Osteoblast (primary cell): ENCODE measurements at regions not wholly inside any gene's neighbourhood (a gene's known extent, or its start where the extent isn't known, plus 50 kb on each side); places are given as distances from the start of the nearest gene placed in this dataset.

Source experiments
- DNase-seq: peaks from one replicate; pipeline ENCODE4 v3.0.0; 2011; ENCODE audit warnings: low spot score, mixed read lengths; ENCODE audit not compliant: insufficient read length; ENCODE audit errors: missing footprints
- H2AFZ ChIP-seq: 2 replicates; pipeline ENCODE4 v1.6.0; 2011; ENCODE audit warnings: mild to moderate bottlenecking, low read length
- H3K27ac ChIP-seq: 2 replicates; pipeline ENCODE4 v1.5.1; 2011; ENCODE audit warnings: mild to moderate bottlenecking, low read depth, low read length, moderate library complexity
- H3K27me3 ChIP-seq: 2 replicates; pipeline ENCODE4 v1.6.0; 2012; ENCODE audit warnings: mild to moderate bottlenecking, control low read depth, inconsistent platforms, low read length, moderate library complexity; ENCODE audit not compliant: insufficient read depth
- H3K36me3 ChIP-seq: 2 replicates; pipeline ENCODE4 v1.5.1; 2011; ENCODE audit warnings: mild to moderate bottlenecking, low read length, control low read depth, moderate library complexity; ENCODE audit not compliant: insufficient read depth
- H3K4me1 ChIP-seq: 2 replicates; pipeline ENCODE4 v1.5.1; 2011; ENCODE audit warnings: mild to moderate bottlenecking, low read length, control low read depth, moderate library complexity; ENCODE audit not compliant: insufficient read depth
- H3K4me2 ChIP-seq: 2 replicates; pipeline ENCODE4 v1.6.0; 2011; ENCODE audit warnings: mild to moderate bottlenecking, low read length; ENCODE audit not compliant: insufficient read depth
- H3K4me3 ChIP-seq: fragments of 200-600 bp; sonication (generic); 3 replicates; pipeline ENCODE4 v1.5.1; 2012; ENCODE audit warnings: mild to moderate bottlenecking, low read length, inconsistent platforms; ENCODE audit not compliant: insufficient read depth
- H3K79me2 ChIP-seq: 2 replicates; pipeline ENCODE4 v1.6.0; 2012; ENCODE audit warnings: mild to moderate bottlenecking, low read length, control low read depth, inconsistent platforms; ENCODE audit not compliant: insufficient read depth
- H3K9me3 ChIP-seq: 2 replicates; pipeline ENCODE4 v1.5.1; 2011; ENCODE audit warnings: low read depth, low read length, control low read depth
- H4K20me1 ChIP-seq: 2 replicates; pipeline ENCODE4 v1.6.0; 2012; ENCODE audit warnings: mild to moderate bottlenecking, low read length, control low read depth; ENCODE audit not compliant: insufficient read depth
- TF ChIP-seq, protein P1 (sequence below): IDR thresholded peaks from 2 replicates; pipeline ENCODE4 v1.5.1; 2011; ENCODE audit warnings: mild to moderate bottlenecking, low read depth, low read length, moderate library complexity; ENCODE audit errors: extremely low read depth

DNA sequence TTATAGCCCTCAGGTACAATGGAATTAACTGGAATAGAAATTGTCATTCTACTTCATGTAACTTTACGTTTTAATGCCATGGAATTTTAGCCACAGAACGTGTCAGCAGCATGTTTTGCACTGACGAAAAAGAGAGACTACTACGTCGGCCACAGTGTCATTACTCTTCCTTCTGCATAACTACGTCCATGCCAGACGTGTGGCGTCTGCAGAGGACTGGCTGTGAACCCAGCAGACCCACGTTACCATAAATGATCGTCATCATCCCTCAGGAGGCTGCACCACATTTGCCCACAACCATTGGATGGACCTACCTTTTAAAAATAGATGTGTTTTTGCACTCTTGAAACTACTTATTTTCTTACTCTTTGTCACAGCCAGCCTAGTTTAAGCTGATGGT lies 63.8 kb upstream of the ATG10 start:
- Histone ChIP-seq H3K4me3 (no peak overlapping the region), H3K79me2 (no peaks in the 10 kb centered on the region), H3K27ac (no peak overlapping the region), H2AFZ (peak overlapping the region; percentile 25), H3K36me3 (no peaks in the 10 kb centered on the region), H3K9me3 (no peaks in the 10 kb centered on the region), H3K4me2 (no peak overlapping the region), H3K27me3 (no peaks in the 10 kb centered on the region), H3K4me1 (no peaks in the 10 kb centered on the region), H4K20me1 (no peaks in the 10 kb centered on the region)
- TF ChIP-seq, protein P1, sequence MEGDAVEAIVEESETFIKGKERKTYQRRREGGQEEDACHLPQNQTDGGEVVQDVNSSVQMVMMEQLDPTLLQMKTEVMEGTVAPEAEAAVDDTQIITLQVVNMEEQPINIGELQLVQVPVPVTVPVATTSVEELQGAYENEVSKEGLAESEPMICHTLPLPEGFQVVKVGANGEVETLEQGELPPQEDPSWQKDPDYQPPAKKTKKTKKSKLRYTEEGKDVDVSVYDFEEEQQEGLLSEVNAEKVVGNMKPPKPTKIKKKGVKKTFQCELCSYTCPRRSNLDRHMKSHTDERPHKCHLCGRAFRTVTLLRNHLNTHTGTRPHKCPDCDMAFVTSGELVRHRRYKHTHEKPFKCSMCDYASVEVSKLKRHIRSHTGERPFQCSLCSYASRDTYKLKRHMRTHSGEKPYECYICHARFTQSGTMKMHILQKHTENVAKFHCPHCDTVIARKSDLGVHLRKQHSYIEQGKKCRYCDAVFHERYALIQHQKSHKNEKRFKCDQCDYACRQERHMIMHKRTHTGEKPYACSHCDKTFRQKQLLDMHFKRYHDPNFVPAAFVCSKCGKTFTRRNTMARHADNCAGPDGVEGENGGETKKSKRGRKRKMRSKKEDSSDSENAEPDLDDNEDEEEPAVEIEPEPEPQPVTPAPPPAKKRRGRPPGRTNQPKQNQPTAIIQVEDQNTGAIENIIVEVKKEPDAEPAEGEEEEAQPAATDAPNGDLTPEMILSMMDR = no peak
- no peak for DNase-seq

DNA sequence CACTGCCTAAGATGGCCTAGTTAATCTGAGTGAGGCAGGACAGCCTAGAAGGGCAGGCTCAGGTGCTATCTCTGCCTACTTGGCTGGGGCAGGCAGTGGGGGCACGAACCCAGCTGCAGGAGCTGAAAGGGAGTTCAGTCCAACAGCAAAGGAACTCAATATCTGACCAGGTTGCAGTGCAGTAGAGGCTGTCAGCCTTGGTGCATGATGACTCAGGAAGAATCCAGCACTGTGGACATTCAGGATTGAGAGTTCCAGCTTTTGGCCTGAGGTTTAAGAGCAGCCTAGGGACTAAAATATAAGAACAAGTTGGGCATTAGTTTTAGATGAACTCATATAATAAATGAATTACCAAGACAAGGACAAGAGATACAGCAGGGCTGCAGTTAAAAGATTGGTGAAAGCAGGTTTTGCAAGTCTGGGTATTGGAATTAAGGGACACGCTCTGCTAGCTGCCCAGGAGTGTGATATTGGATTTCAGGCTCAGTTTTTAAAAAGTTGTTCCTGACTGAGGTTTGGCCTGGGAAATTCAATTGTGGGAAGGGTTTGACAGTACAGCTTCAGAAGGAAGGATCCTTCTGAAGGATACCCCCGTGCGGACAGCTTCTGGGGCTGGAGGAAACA lies 64.7 kb upstream of the ATG10 start:
- no peak for DNase-seq

DNA sequence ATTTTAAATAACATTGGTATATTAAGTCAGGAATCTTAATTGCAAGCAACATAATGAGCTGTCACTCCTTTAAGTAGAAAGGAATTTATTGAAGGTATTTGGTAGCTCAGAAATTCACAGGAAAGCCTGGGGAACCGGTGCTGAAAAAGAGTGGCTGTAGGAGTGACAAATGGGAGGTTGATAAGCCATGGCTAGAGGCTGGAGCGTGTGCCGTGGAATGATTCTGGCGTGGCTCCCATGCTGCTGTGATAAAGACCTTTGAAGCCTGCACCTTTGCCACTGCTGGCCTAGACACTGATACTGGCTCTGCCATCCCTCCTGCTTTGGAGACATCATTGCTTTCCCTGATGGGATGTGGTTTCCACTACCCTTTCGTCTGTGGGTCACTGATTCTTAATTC lies 65.7 kb upstream of the ATG10 start:
- no peak overlapping the region for H3K4me3 ChIP-seq
- H3K27ac ChIP-seq = no peak overlapping the region
- no peaks in the 10 kb centered on the region for H4K20me1 ChIP-seq
- no peaks in the 10 kb centered on the region for H3K79me2 ChIP-seq
- H3K4me2 ChIP-seq = no peak overlapping the region
- H3K27me3 ChIP-seq = no peaks in the 10 kb centered on the region
- no peak overlapping the region for H2AFZ ChIP-seq
- no peaks in the 10 kb centered on the region for H3K36me3 ChIP-seq
- no peak for DNase-seq
- TF ChIP-seq, protein P1 = no peak
- no peaks in the 10 kb centered on the region for H3K4me1 ChIP-seq
- no peaks in the 10 kb centered on the region for H3K9me3 ChIP-seq

More for the DNA sequence above, 64.7 kb upstream of the ATG10 start:
- Histone ChIP-seq H4K20me1 (no peaks in the 10 kb centered on the region), H2AFZ (no peak overlapping the region), H3K4me1 (no peaks in the 10 kb centered on the region), H3K9me3 (no peaks in the 10 kb centered on the region), H3K4me3 (no peak overlapping the region), H3K4me2 (no peak overlapping the region), H3K27ac (no peak overlapping the region), H3K36me3 (no peaks in the 10 kb centered on the region), H3K79me2 (no peaks in the 10 kb centered on the region), H3K27me3 (no peaks in the 10 kb centered on the region)
- TF ChIP-seq, protein P1 = no peak

DNA sequence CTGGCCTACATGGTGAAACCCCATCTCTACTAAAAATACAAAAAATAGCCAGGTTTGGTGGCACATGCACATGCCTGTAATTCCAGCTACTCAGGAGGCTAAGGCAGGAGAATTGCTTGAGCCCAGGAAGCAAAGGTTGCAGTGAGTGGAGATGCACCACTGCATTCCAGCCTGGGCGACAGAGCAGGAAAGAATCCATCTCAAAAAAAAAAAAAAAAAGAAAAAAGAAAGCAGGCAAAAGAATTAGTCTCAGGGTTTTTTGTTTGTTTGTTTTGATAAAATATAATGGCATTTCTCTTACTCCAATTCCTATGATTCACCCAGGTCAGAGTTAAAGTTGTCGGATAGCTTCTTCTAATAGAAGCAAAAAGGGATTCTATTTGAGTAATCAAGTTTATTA lies 67.0 kb upstream of the ATG10 start:
- no peak overlapping the region for H2AFZ ChIP-seq
- H3K79me2 ChIP-seq = no peaks in the 10 kb centered on the region
- H3K4me2 ChIP-seq = no peak overlapping the region
- H4K20me1 ChIP-seq = no peaks in the 10 kb centered on the region
- no peaks in the 10 kb centered on the region for H3K27me3 ChIP-seq
- no peak overlapping the region for H3K4me3 ChIP-seq
- no peak overlapping the region for H3K27ac ChIP-seq
- no peaks in the 10 kb centered on the region for H3K9me3 ChIP-seq
- no peaks in the 10 kb centered on the region for H3K36me3 ChIP-seq
- no peaks in the 10 kb centered on the region for H3K4me1 ChIP-seq
- TF ChIP-seq, protein P1 = no peak
- DNase-seq = no peak
